ENCODE measurements at regions not wholly inside any gene's neighbourhood (a gene's known extent, or its start where the extent isn't known, plus 50 kb on each side); places are given as distances from the start of the nearest gene placed in this dataset.

DNA sequence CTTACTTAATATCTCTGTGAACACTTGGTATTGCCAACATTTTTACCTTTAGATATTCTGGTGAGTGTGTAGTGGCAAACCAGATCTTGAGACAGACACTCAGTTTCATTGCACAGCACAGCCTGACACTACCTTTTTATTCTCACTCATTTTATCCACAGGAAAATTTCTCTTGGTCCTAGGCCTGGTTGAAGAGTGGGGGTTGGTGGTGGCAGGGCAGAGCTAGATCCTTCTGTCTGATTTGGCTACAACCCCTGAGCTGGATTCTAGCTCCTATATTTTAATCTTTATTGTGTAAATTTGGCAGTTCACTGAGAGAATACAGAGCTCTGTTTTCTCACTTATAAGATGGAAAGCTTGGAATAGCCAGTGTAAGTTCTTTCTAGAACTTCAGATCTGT is 396.9 kb downstream of the LRIG3 start:
- no peak overlapping the region for H3K27ac ChIP-seq (ENCODE audit: low read depth, low read length)
- no peaks in the 10 kb centered on the region for H3K79me2 ChIP-seq (ENCODE audit: insufficient read depth, low read length)
- H3K9ac ChIP-seq (ENCODE audit: low read length), result no peak overlapping the region
- TF ChIP-seq TCF7L2 (IDR thresholded peaks at IDR 0.05; ENCODE audit: borderline replicate concordance, extremely low read depth, insufficient read depth, insufficient read length) (no peak), CTCF (IDR thresholded peaks at IDR 0.05 in 2 of 3, conservative IDR thresholded peaks at IDR 0.05 in 1 of 3; ENCODE audit: borderline replicate concordance in 1 of 3, insufficient read depth in 1 of 3, low read depth in 2 of 3, low read length in 2 of 3) (no peak)
- ATAC-seq (no peak), DNase-seq (ENCODE audit: low read depth, low spot score) (no peak)
- H3K4me3 ChIP-seq (replicated peaks in 1 of 2; ENCODE audit: low read depth in 1 of 2, low read length in 2 of 2), result no peak overlapping the region
- ChIA-PET POLR2A (no interaction called here), CTCF (no interaction called here), RAD21 (ENCODE audit: low non-redundant PET in 1 of 2, low total read pairs in 2 of 2, uncharacterized antibody in 2 of 2, unreplicated experiment in 2 of 2) (no interaction called here)
- H3K4me2 ChIP-seq (ENCODE audit: low read length), result no peak overlapping the region
- H4K20me1 ChIP-seq (ENCODE audit: insufficient read depth), result no peaks in the 10 kb centered on the region
- no peaks in the 10 kb centered on the region for H3K27me3 ChIP-seq (ENCODE audit: insufficient read depth, low read length)
- H3K4me1 ChIP-seq (ENCODE audit: control insufficient read depth in 1 of 2, insufficient read depth in 2 of 2, low read length in 2 of 2), result no peaks in the 10 kb centered on the region
- intact Hi-C loops (cut with micrococcal nuclease), result no loop called here
- H2AFZ ChIP-seq (ENCODE audit: low read depth, low read length, poor library complexity, severe bottlenecking), result no peak overlapping the region
- H3K9me3 ChIP-seq (ENCODE audit: control insufficient read depth in 1 of 2, insufficient read depth in 1 of 2, low read depth in 1 of 2, low read length in 2 of 2), result peaks cover 0 to 4% of the 10 kb centered on the region in 2 experiments; a peak in 1 of 4 replicates
- no peaks in the 10 kb centered on the region for H3K36me3 ChIP-seq (ENCODE audit: control insufficient read depth in 1 of 2, insufficient read depth in 2 of 2, low read length in 2 of 2)
- H3K9me2 ChIP-seq (ENCODE audit: insufficient read depth), result no peaks in the 10 kb centered on the region
- no TSS peak for BruUV-seq (replicated peaks)

DNA sequence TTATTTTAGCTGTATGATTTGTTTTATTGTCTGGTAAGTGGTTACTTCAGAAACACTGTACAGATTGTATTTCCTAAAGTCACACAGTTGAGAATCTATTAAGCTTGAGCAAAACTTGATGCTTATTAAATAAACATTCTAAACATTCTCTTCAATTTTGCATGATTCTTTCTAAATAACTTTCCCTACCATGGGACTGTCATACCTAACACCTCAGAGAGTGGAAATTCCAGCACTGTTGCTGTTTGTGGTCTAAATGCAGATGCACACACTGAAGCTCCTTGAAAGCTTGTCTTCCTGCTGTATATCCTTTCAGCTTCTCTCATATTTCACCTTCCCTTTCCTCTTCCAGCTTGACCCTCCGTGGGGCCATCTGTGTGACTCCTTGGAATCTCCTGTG is 392.0 kb downstream of the LRIG3 start:
- Histone ChIP-seq H3K9me3 (ENCODE audit: control insufficient read depth in 1 of 2, insufficient read depth in 1 of 2, low read depth in 1 of 2, low read length in 2 of 2) (no peaks in the 10 kb centered on the region), H2AFZ (ENCODE audit: low read depth, low read length, poor library complexity, severe bottlenecking) (no peak overlapping the region), H3K4me2 (ENCODE audit: low read length) (no peak overlapping the region), H3K4me3 (replicated peaks in 1 of 2; ENCODE audit: low read depth in 1 of 2, low read length in 2 of 2) (no peak overlapping the region), H3K79me2 (ENCODE audit: insufficient read depth, low read length) (no peaks in the 10 kb centered on the region), H3K27me3 (ENCODE audit: insufficient read depth, low read length) (no peaks in the 10 kb centered on the region), H3K36me3 (ENCODE audit: control insufficient read depth in 1 of 2, insufficient read depth in 2 of 2, low read length in 2 of 2) (no peaks in the 10 kb centered on the region), H4K20me1 (ENCODE audit: insufficient read depth) (no peaks in the 10 kb centered on the region), H3K9me2 (ENCODE audit: insufficient read depth) (no peaks in the 10 kb centered on the region), H3K9ac (ENCODE audit: low read length) (no peak overlapping the region), H3K27ac (ENCODE audit: low read depth, low read length) (no peak overlapping the region), H3K4me1 (ENCODE audit: control insufficient read depth in 1 of 2, insufficient read depth in 2 of 2, low read length in 2 of 2) (peaks cover 0 to 6% of the 10 kb centered on the region in 2 experiments; a peak in 1 of 4 replicates)
- BruUV-seq (replicated peaks), result no TSS peak
- intact Hi-C loops (cut with micrococcal nuclease), result no loop called here
- TF ChIP-seq EZH2 (IDR thresholded peaks at IDR 0.05), result no peak
- TF ChIP-seq RAD21 (IDR thresholded peaks at IDR 0.05; ENCODE audit: low read depth), result no peak
- no peak for TF ChIP-seq YY1 (IDR thresholded peaks at IDR 0.05; ENCODE audit: extremely low read depth, insufficient replicate concordance, low read depth, low read length)
- no peak for TF ChIP-seq EGR1 (IDR thresholded peaks at IDR 0.05; ENCODE audit: low read depth)
- no peak for TF ChIP-seq ATF3 (IDR thresholded peaks at IDR 0.05)
- no peak for TF ChIP-seq ZNF274 (IDR thresholded peaks at IDR 0.05; ENCODE audit: low read depth, low read length)
- ChIA-PET RAD21 (ENCODE audit: low non-redundant PET in 1 of 2, low total read pairs in 2 of 2, uncharacterized antibody in 2 of 2, unreplicated experiment in 2 of 2) (no interaction called here), CTCF (no interaction called here), POLR2A (no interaction called here)
- ATAC-seq (no peak), DNase-seq (ENCODE audit: low read depth, low spot score) (no peak)
